Body of pancreas (tissue), 4 donors: ENCODE measurements at regions not wholly inside any gene's neighbourhood (a gene's known extent, or its start where the extent isn't known, plus 50 kb on each side); places are given as distances from the start of the nearest gene placed in this dataset.

Experiments used
- ATAC-seq: fragments of 150-250 bp; one replicate; pipeline ENCODE4 v1.9.1; 2016
- DNase-seq, 4 donors: peaks; one replicate each; pipeline ENCODE4 v3.0.0-alpha.2; 2019
- H3K27ac ChIP-seq, 4 donors: fragments of 200-600 bp; sonication (generic); 1 replicate in 3 of 4; 2 replicates in 1 of 4; pipeline versions ENCODE4 v1.5.1 to v1.6.1; 2016 to 2019; ENCODE audit warnings: mild to moderate bottlenecking in 1 of 4, mixed read lengths in 1 of 4, moderate library complexity in 1 of 4
- H3K27me3 ChIP-seq, 2 donors: fragments of 200-600 bp; sonication (generic); one replicate each; pipeline ENCODE4 v1.6.0; 2016; ENCODE audit warnings: mild to moderate bottlenecking in 1 of 2
- H3K36me3 ChIP-seq, 2 donors: fragments of 200-600 bp; sonication (generic); replicated peaks in 1 of 2; 2 replicates each; pipeline ENCODE4 v1.5.1; 2016; ENCODE audit warnings: low read depth in 2 of 2; ENCODE audit not compliant: insufficient read depth in 1 of 2
- H3K4me1 ChIP-seq: fragments of 200-600 bp; sonication (generic); one replicate; pipeline ENCODE4 v1.6.0; 2016
- H3K4me3 ChIP-seq, 2 donors: fragments of 200-600 bp; sonication (generic); 1 replicate in 1 of 2; 2 replicates in 1 of 2; pipeline ENCODE4 v1.5.1; 2016 to 2019
- H3K9me3 ChIP-seq, 3 donors: fragments of 200-600 bp; sonication (generic); 1 replicate in 2 of 3; 2 replicates in 1 of 3; pipeline ENCODE4 v1.5.1; 2016
- CTCF ChIP-seq, 7 experiments: fragments of 450-650 bp in 4 of 7; fragments of 200-600 bp in 3 of 7; sonication (generic) in 3 of 7; IDR thresholded peaks; one replicate each; pipeline ENCODE4 v1.5.1; 2016 to 2019; ENCODE audit warnings: antibody characterized with exemption in 7 of 7
- POLR2A ChIP-seq, 3 donors: fragments of 450-650 bp; IDR thresholded peaks; one replicate each; pipeline ENCODE4 v1.6.1; 2016; ENCODE audit warnings: antibody characterized with exemption in 3 of 3, mild to moderate bottlenecking in 2 of 3
- WGBS, 2 donors: methylation state at CpG; one replicate each; pipeline ENCODE4 v1.1.5; 2017; 5-methylcytosine and 5-hydroxymethylcytosine counted together
- intact Hi-C: fragments of 100-400 bp; cut with DNase I; formaldehyde crosslinking; loops from one replicate; pipeline ENCODE4 v1.15.1; 2023

GRCh38 chr10:4371691-4372295, 454.2 kb upstream of the AKR1E2 start:
- intact Hi-C loops: no loop called here
- TF ChIP-seq POLR2A (IDR thresholded peaks at IDR 0.05): no peak
- TF ChIP-seq CTCF (IDR thresholded peaks at IDR 0.05): no peak
- no peak for DNase-seq
- ATAC-seq: no peak
- Histone ChIP-seq H3K4me1 (no peaks in the 10 kb centered on the region), H3K27ac (no peak overlapping the region), H3K4me3 (no peak overlapping the region), H3K9me3 (no peaks in the 10 kb centered on the region), H3K27me3 (no peaks in the 10 kb centered on the region), H3K36me3 (no peaks in the 10 kb centered on the region)
- 75% methylated on average over 4 of the region's 4 CpGs for WGBS, 2 donors

GRCh38 chr10:4370376-4370775, 455.6 kb upstream of the AKR1E2 start:
- no peaks in the 10 kb centered on the region for H3K4me1 ChIP-seq
- H3K9me3 ChIP-seq: no peaks in the 10 kb centered on the region
- no peak for TF ChIP-seq POLR2A (IDR thresholded peaks at IDR 0.05)
- TF ChIP-seq CTCF (IDR thresholded peaks at IDR 0.05): no peak
- no peaks in the 10 kb centered on the region for H3K36me3 ChIP-seq
- intact Hi-C loops: no loop called here
- H3K27ac ChIP-seq: no peak overlapping the region
- no peak overlapping the region for H3K4me3 ChIP-seq
- ATAC-seq (no peak), DNase-seq (no peak)
- WGBS, 2 donors: 47 to 52% methylated on average over 1 of the region's 1 CpG
- no peaks in the 10 kb centered on the region for H3K27me3 ChIP-seq

GRCh38 chr10:4361581-4361980, 464.4 kb upstream of the AKR1E2 start:
- H3K36me3 ChIP-seq: no peaks in the 10 kb centered on the region
- WGBS, 2 donors: 53 to 58% methylated on average over 3 of the region's 3 CpGs

GRCh38 chr10:4359003-4359402, 467.0 kb upstream of the AKR1E2 start:
- ATAC-seq (no peak), DNase-seq (no peak)
- no peaks in the 10 kb centered on the region for H3K9me3 ChIP-seq
- no peak overlapping the region for H3K27ac ChIP-seq
- intact Hi-C loops: no loop called here
- H3K4me1 ChIP-seq: peaks cover 2% of the 10 kb centered on the region
- no peak for TF ChIP-seq CTCF (IDR thresholded peaks at IDR 0.05)
- no peak for TF ChIP-seq POLR2A (IDR thresholded peaks at IDR 0.05)
- WGBS, 2 donors: 51 to 56% methylated on average over 5 of the region's 5 CpGs
- no peak overlapping the region for H3K4me3 ChIP-seq
- H3K27me3 ChIP-seq: peaks cover 0 to 5% of the 10 kb centered on the region in 2 donors
- no peaks in the 10 kb centered on the region for H3K36me3 ChIP-seq

More at GRCh38 chr10:4361581-4361980, 464.4 kb upstream of the AKR1E2 start:
- ATAC-seq: no peak
- no peaks in the 10 kb centered on the region for H3K9me3 ChIP-seq
- intact Hi-C loops: no loop called here
- H3K27ac ChIP-seq: no peak overlapping the region
- TF ChIP-seq CTCF (IDR thresholded peaks at IDR 0.05): no peak
- TF ChIP-seq POLR2A (IDR thresholded peaks at IDR 0.05): no peak
- peaks cover 0 to 5% of the 10 kb centered on the region in 2 donors for H3K27me3 ChIP-seq
- DNase-seq: no peak
- H3K4me1 ChIP-seq: no peaks in the 10 kb centered on the region
- no peak overlapping the region for H3K4me3 ChIP-seq

- Histone ChIP-seq H3K9me3 (no peaks in the 10 kb centered on the region), H3K4me3 (no peak overlapping the region), H3K27me3 (peaks cover 0 to 5% of the 10 kb centered on the region in 2 donors), H3K4me1 (peaks cover 12% of the 10 kb centered on the region), H3K36me3 (no peaks in the 10 kb centered on the region), H3K27ac (no peak overlapping the region)
- no peak for DNase-seq
- no peak for ATAC-seq
- intact Hi-C loops: no loop called here
- no peak for TF ChIP-seq POLR2A (IDR thresholded peaks at IDR 0.05)
- no peak for TF ChIP-seq CTCF (IDR thresholded peaks at IDR 0.05)
These were observed 468.1 kb upstream of the AKR1E2 start for GRCh38 chr10:4357911-4358310.
